UCSD-AML1 (cell line): ENCODE measurements at regions not wholly inside any gene's neighbourhood (a gene's known extent, or its start where the extent isn't known, plus 50 kb on each side); places are given as distances from the start of the nearest gene placed in this dataset.
"Not testable (repeated sequence)": the region's sequence is repeated elsewhere in the genome, so short reads cannot be mapped to it uniquely, and the experiment has no call there.

Experiments used
- DNase-seq: peaks from one replicate; lab custom pipeline; 2025; ENCODE audit not compliant: unreplicated experiment; lab: John Stamatoyannopoulos, UW

- no peak for DNase-seq
Observed at GRCh38 chr2:186164325-186164724, 321.7 kb upstream of the ZC3H15 start.

GRCh38 chr2:186170693-186171092, 315.4 kb upstream of the ZC3H15 start:
- DNase-seq: no peak

- DNase-seq: no peak
Observed at GRCh38 chr2:186181625-186182024, 304.4 kb upstream of the ZC3H15 start.

GRCh38 chr2:186182366-186182765, 303.7 kb upstream of the ZC3H15 start:
- DNase-seq: not testable (repeated sequence)

- no peak for DNase-seq
Observed at GRCh38 chr2:186183406-186183805, 302.7 kb upstream of the ZC3H15 start.

- DNase-seq: no peak
Observed at GRCh38 chr2:186187854-186188253, 298.2 kb upstream of the ZC3H15 start.

- no peak for DNase-seq
Observed at GRCh38 chr2:186189816-186190215, 296.2 kb upstream of the ZC3H15 start.

- no peak for DNase-seq
Observed at GRCh38 chr2:186195696-186196095, 290.4 kb upstream of the ZC3H15 start.

GRCh38 chr2:186197955-186198354, 288.1 kb upstream of the ZC3H15 start:
- no peak for DNase-seq

- no peak for DNase-seq
Observed at GRCh38 chr2:186199029-186199428, 287.0 kb upstream of the ZC3H15 start.

- DNase-seq: no peak
Observed at GRCh38 chr2:186201371-186201770, 284.7 kb upstream of the ZC3H15 start.

GRCh38 chr2:186205254-186205911, 280.7 kb upstream of the ZC3H15 start:
- no peak for DNase-seq

GRCh38 chr2:186209532-186209931, 276.5 kb upstream of the ZC3H15 start:
- DNase-seq: no peak

GRCh38 chr2:186220409-186220808, 265.7 kb upstream of the ZC3H15 start:
- DNase-seq: no peak

- DNase-seq: no peak
Observed at GRCh38 chr2:186229265-186229664, 256.8 kb upstream of the ZC3H15 start.

- no peak for DNase-seq
Observed at GRCh38 chr2:186241874-186242273, 244.2 kb upstream of the ZC3H15 start.

GRCh38 chr2:186254759-186255158, 231.3 kb upstream of the ZC3H15 start:
- DNase-seq: no peak

- no peak for DNase-seq
Observed at GRCh38 chr2:186255823-186256222, 230.2 kb upstream of the ZC3H15 start.

- no peak for DNase-seq
Observed at GRCh38 chr2:186256540-186256939, 229.5 kb upstream of the ZC3H15 start.

GRCh38 chr2:186263673-186264250, 222.3 kb upstream of the ZC3H15 start:
- DNase-seq: no peak

- DNase-seq: no peak
Observed at GRCh38 chr2:186269536-186269935, 216.5 kb upstream of the ZC3H15 start.

GRCh38 chr2:186273953-186274352, 212.1 kb upstream of the ZC3H15 start:
- no peak for DNase-seq
